Cardiac muscle cell (in vitro differentiated cells and primary cell): ENCODE measurements at regions not wholly inside any gene's neighbourhood (a gene's known extent, or its start where the extent isn't known, plus 50 kb on each side); places are given as distances from the start of the nearest gene placed in this dataset.

Experiments
- DNase-seq, 2 donors: peaks; one replicate each; pipeline versions ENCODE4 v3.0.0 to v3.0.0-alpha.2; 2010 to 2017; ENCODE audit warnings: low read depth in 1 of 2, low spot score in 1 of 2
- H3K27ac ChIP-seq: fragments of 200-600 bp; sonication (generic); 2 replicates; pipeline ENCODE4 v1.5.1; 2016
- H3K27me3 ChIP-seq: fragments of 200-600 bp; sonication (generic); 2 replicates; pipeline ENCODE4 v1.6.0; 2016; ENCODE audit warnings: control low read depth
- H3K36me3 ChIP-seq: fragments of 200-600 bp; sonication (generic); 2 replicates; pipeline ENCODE4 v1.5.1; 2016; ENCODE audit warnings: control low read depth
- H3K4me1 ChIP-seq: fragments of 200-600 bp; sonication (generic); 2 replicates; pipeline ENCODE4 v1.8.1; 2017; ENCODE audit warnings: low read depth, mild to moderate bottlenecking, mixed run types
- H3K4me3 ChIP-seq: fragments of 200-600 bp; sonication (generic); 2 replicates; pipeline ENCODE4 v1.5.1; 2016; ENCODE audit warnings: mild to moderate bottlenecking
- H3K9me3 ChIP-seq: fragments of 200-600 bp; sonication (generic); 2 replicates; pipeline ENCODE4 v1.5.1; 2017; ENCODE audit warnings: low read depth, mild to moderate bottlenecking, control low read depth
- TF ChIP-seq, protein P1 (sequence below): IDR thresholded peaks from 2 replicates; pipeline ENCODE4 v1.5.1; 2012; ENCODE audit warnings: low read depth, mild to moderate bottlenecking, low read length

DNA sequence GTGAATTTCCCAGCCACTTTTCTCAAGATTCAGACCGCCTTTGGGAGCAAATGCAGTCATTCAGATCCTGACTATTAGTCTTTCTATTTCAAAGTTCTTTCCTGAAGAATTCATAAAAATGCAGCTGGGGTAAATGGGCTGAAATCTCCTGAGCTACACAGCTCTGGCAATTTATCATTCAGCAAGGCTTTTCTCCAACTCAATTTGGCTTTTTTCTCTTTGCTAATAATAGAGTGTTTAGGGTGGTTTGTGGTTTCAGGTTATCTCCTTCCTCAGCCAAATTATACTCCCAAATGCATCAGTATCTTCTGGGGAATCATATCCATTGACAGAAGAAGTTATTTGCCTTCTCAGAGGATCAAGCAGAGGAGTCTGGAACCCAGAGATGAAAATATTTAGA lies 282.4 kb upstream of the SLC14A2 start:
- no peak for DNase-seq
- Histone ChIP-seq H3K27me3 (no peaks in the 10 kb centered on the region), H3K4me1 (no peaks in the 10 kb centered on the region), H3K9me3 (no peaks in the 10 kb centered on the region), H3K27ac (no peak overlapping the region), H3K36me3 (no peaks in the 10 kb centered on the region), H3K4me3 (no peak overlapping the region)
- TF ChIP-seq, protein P1, sequence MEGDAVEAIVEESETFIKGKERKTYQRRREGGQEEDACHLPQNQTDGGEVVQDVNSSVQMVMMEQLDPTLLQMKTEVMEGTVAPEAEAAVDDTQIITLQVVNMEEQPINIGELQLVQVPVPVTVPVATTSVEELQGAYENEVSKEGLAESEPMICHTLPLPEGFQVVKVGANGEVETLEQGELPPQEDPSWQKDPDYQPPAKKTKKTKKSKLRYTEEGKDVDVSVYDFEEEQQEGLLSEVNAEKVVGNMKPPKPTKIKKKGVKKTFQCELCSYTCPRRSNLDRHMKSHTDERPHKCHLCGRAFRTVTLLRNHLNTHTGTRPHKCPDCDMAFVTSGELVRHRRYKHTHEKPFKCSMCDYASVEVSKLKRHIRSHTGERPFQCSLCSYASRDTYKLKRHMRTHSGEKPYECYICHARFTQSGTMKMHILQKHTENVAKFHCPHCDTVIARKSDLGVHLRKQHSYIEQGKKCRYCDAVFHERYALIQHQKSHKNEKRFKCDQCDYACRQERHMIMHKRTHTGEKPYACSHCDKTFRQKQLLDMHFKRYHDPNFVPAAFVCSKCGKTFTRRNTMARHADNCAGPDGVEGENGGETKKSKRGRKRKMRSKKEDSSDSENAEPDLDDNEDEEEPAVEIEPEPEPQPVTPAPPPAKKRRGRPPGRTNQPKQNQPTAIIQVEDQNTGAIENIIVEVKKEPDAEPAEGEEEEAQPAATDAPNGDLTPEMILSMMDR: no peak

DNA sequence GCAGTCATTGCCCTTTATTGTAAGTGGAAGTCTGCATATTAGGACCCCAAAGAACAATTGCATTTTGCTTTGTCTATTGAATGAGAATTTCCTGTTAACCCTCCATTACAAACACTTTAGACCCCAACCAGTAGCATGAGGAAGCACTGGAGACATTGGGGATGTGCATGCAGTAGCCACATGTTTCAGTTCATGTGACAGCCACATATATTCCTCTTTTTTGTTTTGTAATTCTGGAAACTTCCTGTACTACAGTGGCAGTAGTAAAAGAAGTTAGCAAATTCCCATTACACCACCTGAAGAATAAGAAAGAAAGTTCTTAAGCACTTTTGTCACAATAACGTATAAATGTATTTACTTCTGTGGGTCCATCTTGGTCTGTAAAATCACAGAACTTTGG lies 281.1 kb upstream of the SLC14A2 start:
- Histone ChIP-seq H3K27ac (no peak overlapping the region), H3K4me3 (no peak overlapping the region), H3K4me1 (no peaks in the 10 kb centered on the region), H3K27me3 (no peaks in the 10 kb centered on the region), H3K36me3 (no peaks in the 10 kb centered on the region), H3K9me3 (no peaks in the 10 kb centered on the region)
- DNase-seq: no peak
- TF ChIP-seq, protein P1: no peak

DNA sequence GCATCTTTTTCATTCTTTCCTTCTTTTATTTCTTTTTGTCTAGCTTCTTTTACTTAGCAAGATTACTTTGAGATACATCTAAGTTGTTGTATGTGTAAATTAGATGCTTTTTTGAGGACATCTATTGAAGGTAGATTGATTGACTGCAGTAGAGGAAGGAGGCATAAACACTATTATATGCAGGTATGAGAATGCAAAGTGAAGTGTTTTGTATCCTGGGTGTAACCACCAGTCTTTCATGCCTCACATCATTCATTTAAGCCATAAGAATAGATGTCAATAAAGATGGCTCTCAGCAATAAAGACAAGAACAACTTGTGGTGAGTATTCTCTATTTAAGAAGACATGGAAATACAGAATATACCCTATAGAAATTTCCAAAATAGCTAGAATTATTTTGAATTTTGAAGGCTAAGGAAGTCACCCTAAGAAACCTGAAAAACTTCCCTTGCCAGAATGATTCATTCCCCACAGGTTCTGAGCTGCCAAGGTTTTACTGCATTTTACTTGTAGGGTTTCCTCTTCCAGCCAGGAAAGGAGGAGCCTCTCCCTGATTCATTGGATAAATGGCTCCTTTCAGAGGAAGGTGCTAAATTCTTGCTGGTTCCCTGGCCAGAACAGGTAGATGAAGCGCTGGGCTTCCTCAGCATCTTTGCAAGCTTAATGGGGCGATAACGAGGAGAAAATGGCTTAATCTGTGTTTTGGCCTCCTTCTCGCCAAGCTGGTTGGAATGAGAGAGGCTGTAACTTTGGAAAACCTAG lies 279.8 kb upstream of the SLC14A2 start:
- TF ChIP-seq, protein P1: no peak
- Histone ChIP-seq H3K36me3 (no peaks in the 10 kb centered on the region), H3K27ac (no peak overlapping the region), H3K27me3 (no peaks in the 10 kb centered on the region), H3K4me1 (no peaks in the 10 kb centered on the region), H3K9me3 (no peaks in the 10 kb centered on the region), H3K4me3 (no peak overlapping the region)
- no peak for DNase-seq

DNA sequence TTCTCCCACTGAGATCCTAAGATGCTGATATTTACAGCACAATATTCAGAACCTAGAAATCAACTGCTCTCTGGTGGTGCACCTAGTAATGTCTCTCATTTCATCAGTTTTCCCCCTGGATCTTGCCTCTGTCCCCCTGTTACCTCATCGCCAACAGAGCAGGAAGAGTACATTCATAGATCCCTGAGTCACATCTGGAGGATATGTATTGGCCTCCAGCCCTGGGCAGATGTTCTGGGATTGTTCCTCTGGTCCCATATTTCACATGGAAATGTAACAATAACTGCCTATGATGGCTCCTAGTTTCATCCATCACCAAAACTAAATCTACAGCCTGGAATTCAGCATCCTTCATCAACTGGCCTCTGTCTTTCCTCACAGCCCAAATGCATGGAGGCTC lies 278.8 kb upstream of the SLC14A2 start:
- H3K27ac ChIP-seq: no peak overlapping the region
- TF ChIP-seq, protein P1: no peak
- H3K9me3 ChIP-seq: no peaks in the 10 kb centered on the region
- no peaks in the 10 kb centered on the region for H3K27me3 ChIP-seq
- H3K4me1 ChIP-seq: no peaks in the 10 kb centered on the region
- no peak for DNase-seq
- H3K36me3 ChIP-seq: no peaks in the 10 kb centered on the region
- no peak overlapping the region for H3K4me3 ChIP-seq

DNA sequence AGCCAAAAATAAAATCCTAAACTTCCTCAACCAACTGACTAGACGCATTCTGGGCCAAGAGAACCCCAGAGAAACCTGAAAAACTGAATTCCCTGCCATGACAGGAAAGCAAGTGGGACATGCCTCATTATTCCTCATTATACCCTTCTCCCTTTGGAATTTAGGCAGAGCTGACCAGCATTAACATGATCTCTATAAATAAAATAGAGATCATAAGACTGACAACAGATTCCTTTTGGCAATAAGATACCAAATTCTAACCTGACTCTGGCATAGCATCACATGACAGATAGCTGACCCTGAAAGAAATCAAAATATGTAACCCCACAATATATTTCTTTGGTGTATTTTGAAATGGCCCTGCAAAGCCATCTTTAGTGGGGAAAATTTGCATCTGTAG lies 277.8 kb upstream of the SLC14A2 start:
- Histone ChIP-seq H3K4me1 (no peaks in the 10 kb centered on the region), H3K36me3 (no peaks in the 10 kb centered on the region), H3K27me3 (no peaks in the 10 kb centered on the region), H3K9me3 (no peaks in the 10 kb centered on the region), H3K4me3 (no peak overlapping the region), H3K27ac (no peak overlapping the region)
- TF ChIP-seq, protein P1: no peak
- DNase-seq: no peak
